ENCODE measurements at regions not wholly inside any gene's neighbourhood (a gene's known extent, or its start where the extent isn't known, plus 50 kb on each side); places are given as distances from the start of the nearest gene placed in this dataset.

GRCh38 chr2:217573571-217573970 lies 429.2 kb downstream of the TNS1 start:
- DNase-seq, result no peak

GRCh38 chr2:217570394-217570793 lies 432.4 kb downstream of the TNS1 start:
- no peak for DNase-seq

- no peak for DNase-seq
Observed at GRCh38 chr2:217568289-217568971, 434.4 kb downstream of the TNS1 start.

GRCh38 chr2:217563565-217563964 lies 439.2 kb downstream of the TNS1 start:
- no peak for DNase-seq

GRCh38 chr2:217562871-217563480 lies 439.8 kb downstream of the TNS1 start:
- DNase-seq, result no peak

GRCh38 chr2:217559084-217559483 lies 443.7 kb downstream of the TNS1 start:
- DNase-seq, result no peak

GRCh38 chr2:217555081-217555876 lies 447.5 kb downstream of the TNS1 start:
- DNase-seq, result no peak

GRCh38 chr2:217553679-217554078 lies 449.1 kb downstream of the TNS1 start:
- no peak for DNase-seq

GRCh38 chr2:217553202-217553601 lies 449.6 kb downstream of the TNS1 start:
- no peak for DNase-seq

- no peak for DNase-seq
Observed at GRCh38 chr2:217552081-217552480, 450.7 kb downstream of the TNS1 start.

GRCh38 chr2:217551252-217551899 lies 451.4 kb downstream of the TNS1 start:
- no peak for DNase-seq

GRCh38 chr2:217539126-217539525 lies 463.7 kb downstream of the TNS1 start:
- no peak for DNase-seq

- DNase-seq, result peak; percentile 84
Observed at GRCh38 chr2:217538719-217539118, 464.1 kb downstream of the TNS1 start.

- DNase-seq, result no peak
Observed at GRCh38 chr2:217535957-217536708, 466.7 kb downstream of the TNS1 start.

- no peak for DNase-seq
Observed at GRCh38 chr2:217530392-217531090, 472.3 kb downstream of the TNS1 start.

- no peak for DNase-seq
Observed at GRCh38 chr2:217529271-217529670, 473.5 kb downstream of the TNS1 start.

GRCh38 chr2:217527590-217528202 lies 475.1 kb downstream of the TNS1 start:
- DNase-seq, result peak; percentile 70

- no peak for DNase-seq
Observed at GRCh38 chr2:217525076-217525475, 477.7 kb downstream of the TNS1 start.

- DNase-seq, result no peak
Observed at GRCh38 chr2:217523286-217523685, 479.5 kb downstream of the TNS1 start.

- no peak for DNase-seq
Observed at GRCh38 chr2:217521820-217522219, 481.0 kb downstream of the TNS1 start.

GRCh38 chr2:217520356-217521010 lies 482.3 kb downstream of the TNS1 start:
- DNase-seq, result no peak

All from DMS79 treated with DMSO at 0.1 percent for 48 hours (cell line).